EH (cell line): ENCODE measurements at regions not wholly inside any gene's neighbourhood (a gene's known extent, or its start where the extent isn't known, plus 50 kb on each side); places are given as distances from the start of the nearest gene placed in this dataset.
"Not testable (repeated sequence)": the region's sequence is repeated elsewhere in the genome, so short reads cannot be mapped to it uniquely, and the experiment has no call there.

Source experiments
- DNase-seq: peaks from one replicate; pipeline ENCODE4 v3.0.0-alpha.2; 2015; ENCODE audit warnings: low read depth

DNA sequence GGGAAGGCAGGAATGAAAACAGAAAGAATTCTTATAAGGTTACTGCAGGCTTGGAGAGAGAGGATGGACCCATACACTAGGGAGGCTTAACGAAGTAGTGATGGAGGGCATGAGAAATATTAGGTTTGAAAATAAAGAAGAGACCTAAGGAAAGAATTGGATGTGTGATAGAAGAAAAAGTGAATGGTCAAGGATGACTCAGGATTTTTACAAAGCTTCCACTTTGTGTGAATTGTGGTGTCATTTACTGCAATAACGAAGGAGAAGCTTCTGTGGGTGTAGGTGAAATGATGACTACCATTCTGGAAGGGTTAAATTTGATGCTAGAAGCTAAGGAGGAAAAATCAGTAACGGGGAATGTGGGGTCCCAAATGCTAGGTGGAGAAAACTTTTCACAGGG is 191.2 kb downstream of the UTRN start:
- DNase-seq = no peak

GRCh38 chr6:144477396-144477795 is 192.3 kb downstream of the UTRN start:
- DNase-seq = peak; percentile 38

- DNase-seq = no peak
Measured at GRCh38 chr6:144477856-144478255, 192.7 kb downstream of the UTRN start.

DNA sequence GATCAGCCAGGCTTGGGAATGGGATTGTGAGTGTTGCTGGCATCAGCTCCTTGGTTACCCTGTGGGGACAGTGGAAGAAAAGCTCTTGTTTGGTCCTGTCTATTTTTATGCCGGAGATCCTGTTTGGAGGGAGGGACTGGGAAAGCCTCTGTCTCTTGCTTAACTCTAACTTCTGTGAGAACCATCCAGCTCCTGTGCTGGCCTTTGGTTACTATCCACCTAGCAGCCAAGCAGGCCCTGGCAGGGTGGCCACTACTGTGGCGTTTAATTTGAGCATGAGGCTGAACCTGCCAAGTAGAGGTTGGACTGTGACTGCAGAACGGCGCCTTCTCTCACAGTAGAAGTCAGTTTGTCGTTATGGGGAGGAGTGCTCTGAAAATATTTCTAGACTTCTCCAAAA is 193.3 kb downstream of the UTRN start:
- no peak for DNase-seq

DNA sequence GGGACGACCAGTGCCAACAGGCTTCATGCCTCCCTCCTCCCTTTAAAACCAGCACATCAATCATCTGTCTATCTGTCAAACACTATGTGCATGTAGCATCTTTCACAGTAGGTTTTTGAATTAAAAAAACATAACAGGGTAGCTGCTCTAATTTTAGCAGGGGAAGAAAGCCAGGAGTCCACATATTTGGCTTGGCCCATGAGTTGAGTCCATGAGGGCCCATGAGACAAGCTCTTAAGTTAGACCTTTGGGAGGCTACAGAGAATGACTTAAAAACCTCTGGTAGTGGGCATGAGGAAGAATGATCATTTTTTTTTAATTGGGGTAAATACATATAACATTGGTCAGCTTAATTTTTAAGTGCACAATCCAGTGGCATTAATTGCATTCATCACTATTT is 194.9 kb downstream of the UTRN start:
- DNase-seq = no peak

- no peak for DNase-seq
Measured at GRCh38 chr6:144480473-144480872, 195.3 kb downstream of the UTRN start.

- no peak for DNase-seq
Measured at GRCh38 chr6:144481527-144481926, 196.4 kb downstream of the UTRN start.

DNA sequence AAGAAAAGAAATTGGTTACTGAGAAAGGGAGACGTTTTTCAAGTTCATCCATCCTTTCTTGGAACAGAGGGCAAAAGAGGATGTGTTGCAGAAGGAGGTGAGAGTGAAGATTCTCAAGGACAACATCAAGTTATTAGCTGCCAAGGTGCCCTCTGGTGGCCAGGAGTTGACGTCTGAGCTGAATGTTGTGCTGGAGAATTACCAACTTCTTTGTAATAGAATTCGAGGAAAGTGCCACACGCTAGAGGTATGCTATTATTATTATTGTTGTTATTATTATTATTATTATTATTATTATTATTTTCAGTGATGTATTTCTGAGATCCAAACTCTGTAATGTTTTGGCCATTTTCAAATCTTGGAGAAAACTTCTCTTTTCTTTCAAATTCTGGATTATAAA is 197.0 kb downstream of the UTRN start:
- peak; percentile 83 for DNase-seq

DNA sequence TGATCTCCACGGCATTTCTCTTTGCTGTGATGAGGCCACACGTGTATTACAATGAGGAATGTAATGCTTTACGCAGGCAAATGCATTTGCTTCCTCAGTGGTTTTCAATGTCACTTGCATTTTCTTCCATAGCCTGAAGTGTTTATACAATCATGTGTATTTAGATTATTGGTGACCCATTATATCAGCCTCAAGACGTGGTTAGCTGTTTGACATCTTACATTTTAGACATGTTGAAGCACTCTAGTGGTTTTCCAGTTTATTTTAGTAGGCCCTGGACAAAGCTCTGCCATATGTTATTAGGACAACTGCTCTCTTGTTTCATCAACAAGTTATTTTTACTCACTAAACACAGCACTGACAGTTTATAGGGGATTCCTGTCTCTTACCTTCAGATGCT is 200.4 kb downstream of the UTRN start:
- DNase-seq = no peak

- DNase-seq = no peak
Measured at GRCh38 chr6:144488590-144488989, 203.5 kb downstream of the UTRN start.

GRCh38 chr6:144493035-144493910 is 208.1 kb downstream of the UTRN start:
- no peak for DNase-seq

DNA sequence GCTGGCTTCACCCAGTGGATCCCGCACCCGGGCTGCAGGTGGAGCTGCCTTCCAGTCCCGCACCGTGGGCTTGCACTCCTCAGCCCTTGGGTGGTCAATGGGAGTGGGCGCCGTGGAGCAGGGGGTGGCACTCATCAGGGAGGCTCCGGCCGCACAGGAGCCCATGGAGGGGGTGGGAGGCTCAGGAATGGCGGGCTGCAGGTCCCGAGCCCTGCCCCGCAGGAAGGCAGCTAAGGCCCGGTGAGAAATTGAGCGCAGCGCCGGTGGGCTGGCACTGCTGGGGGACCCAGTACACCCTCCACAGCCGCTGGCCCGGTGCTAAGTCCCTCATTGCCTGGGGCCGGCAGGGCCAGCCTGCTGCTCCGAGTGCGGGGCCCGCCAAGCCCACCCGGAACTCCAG is 209.9 kb downstream of the UTRN start:
- not testable (repeated sequence) for DNase-seq

GRCh38 chr6:144497650-144498049 is 212.5 kb downstream of the UTRN start:
- DNase-seq = no peak

DNA sequence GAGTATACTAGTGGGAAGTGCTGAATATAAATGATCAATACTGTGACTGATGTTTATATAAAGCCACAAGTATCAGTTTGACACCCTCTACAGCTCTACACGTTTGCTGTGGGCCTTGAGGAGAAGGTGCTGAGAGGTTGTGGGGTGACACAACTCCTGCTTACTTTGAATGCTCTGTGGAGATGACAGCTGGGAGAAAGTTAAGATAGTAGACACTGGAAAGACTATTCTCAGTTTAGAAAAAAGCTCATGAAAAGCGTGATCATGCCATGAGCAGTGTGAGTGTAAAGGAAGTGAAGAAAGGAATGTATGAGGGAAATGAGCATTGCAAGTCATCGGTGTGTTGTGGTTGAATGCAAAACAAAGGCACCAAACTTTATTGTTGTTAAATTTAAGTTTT is 215.8 kb downstream of the UTRN start:
- no peak for DNase-seq

GRCh38 chr6:144505214-144505613 is 220.1 kb downstream of the UTRN start:
- not testable (repeated sequence) for DNase-seq

- DNase-seq = not testable (repeated sequence)
Measured at GRCh38 chr6:144506051-144506450, 220.9 kb downstream of the UTRN start.

DNA sequence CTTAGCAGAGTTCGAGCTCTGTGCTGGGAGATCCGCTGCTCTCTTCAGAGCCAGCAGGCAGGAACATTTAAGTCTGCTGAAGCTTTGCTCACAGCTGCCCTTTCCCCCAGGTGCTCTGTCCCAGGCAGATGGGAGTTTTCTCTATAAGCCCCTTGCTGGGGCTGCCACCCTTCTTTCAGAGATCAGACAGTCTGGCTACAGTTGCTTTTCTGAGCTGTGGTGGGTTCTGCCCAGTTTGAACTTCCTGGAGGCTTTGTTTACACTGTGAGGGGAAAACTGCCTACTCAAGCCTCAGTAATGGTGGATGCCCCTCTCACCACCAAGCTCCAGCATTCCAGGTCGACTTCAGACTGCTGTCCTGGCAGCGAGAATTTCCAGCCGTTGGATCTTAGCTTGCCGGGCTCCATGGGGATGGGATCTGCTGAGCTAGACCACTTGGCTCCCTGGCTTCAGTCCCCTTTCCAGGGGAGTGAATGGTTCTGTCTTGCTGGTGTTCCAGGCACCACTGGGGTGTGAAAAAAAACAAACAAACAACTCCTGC is 222.7 kb downstream of the UTRN start:
- DNase-seq = not testable (repeated sequence)

GRCh38 chr6:144510859-144511258 is 225.7 kb downstream of the UTRN start:
- no peak for DNase-seq

GRCh38 chr6:144515761-144516160 is 230.6 kb downstream of the UTRN start:
- no peak for DNase-seq

DNA sequence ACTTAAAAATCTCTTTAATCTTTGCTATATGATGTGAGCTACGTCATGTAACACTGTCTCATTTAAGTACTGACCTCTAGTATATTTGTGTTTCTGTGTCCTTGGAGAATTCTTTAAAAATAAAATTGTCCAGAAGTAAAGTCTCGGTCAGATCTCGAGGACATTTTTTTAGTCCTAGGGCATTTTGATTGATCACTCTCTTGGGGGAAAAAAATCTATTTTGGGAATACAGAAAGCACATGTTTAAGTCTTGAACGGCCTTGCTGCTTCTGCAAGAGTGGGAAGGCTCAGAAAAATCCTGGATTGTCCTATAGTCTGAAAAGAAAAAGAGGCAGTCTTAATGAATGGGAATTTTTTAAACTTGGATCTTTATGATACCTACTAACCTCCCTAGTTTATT is 234.3 kb downstream of the UTRN start:
- no peak for DNase-seq

DNA sequence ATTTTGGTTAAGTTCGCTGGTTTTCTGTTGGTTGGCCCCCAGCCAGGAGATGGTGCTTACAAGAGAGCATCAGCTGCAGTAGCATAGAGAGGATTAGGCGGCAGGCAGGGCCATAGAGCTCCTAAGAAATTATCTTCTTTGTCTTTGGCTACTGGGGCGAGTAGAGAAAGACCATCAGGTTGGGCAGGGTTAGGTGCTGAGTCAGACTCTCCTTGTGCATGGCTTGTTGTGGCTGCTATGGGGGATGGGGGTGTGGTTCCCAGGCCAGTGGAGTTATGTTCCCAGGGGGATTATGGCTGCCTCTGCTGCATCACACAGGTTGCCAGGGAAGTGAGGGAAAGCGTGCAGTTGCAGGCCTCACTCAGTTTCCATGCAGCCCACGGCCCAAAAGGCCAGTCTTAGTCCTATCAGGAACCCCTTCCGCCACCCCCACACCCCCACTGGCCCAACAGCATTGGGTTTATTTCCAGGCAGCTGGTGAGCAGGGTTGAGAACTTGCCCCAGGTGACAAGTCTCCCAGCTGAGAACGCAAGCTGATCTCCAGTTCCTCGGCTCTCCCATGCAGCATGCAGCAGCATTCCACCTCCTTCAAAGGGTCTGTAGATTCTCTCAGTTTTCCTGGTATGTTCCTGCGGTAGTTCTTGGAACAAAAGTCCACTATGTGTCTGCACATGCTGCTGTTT is 243.7 kb downstream of the UTRN start:
- peak; percentile 41 for DNase-seq

DNA sequence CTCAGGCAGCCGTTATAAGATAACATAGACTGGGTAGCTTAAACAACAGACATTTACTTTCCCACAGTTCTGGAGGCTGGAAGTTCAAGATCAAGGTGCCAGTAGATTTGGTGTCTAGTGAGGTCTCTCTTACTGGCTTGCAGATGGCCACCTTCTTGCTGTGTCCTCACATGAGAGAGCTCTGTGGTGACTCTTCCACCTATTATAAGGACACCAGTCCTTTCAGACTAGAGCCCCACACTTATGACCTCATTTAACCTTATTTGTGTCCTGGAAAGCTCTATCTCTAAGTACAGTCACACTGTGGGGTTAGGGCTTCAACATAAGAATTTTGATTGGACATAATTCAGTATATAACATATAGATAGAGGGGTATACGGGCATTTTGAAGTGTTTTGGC is 245.0 kb downstream of the UTRN start:
- no peak for DNase-seq

DNA sequence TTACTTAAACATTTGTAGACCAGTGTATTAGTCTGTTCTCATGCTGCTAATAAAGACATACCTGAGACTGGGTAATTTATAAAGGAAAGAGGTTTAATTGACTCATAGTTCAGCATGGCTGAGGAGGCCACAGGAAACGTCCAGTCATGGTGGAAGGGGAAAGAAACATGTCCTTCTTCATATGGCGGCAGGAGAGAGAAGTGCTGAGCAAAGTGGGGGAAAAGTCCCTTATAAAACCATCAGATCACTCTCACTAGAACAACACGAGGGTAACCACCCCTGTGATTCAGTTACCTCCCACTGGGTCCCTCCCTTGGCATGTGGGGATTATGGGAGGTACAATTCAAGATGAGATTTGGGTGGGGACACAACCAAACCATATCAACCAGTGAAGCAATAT is 247.1 kb downstream of the UTRN start:
- DNase-seq = not testable (repeated sequence)
